HepG2 (cell line): ENCODE measurements at regions not wholly inside any gene's neighbourhood (a gene's known extent, or its start where the extent isn't known, plus 50 kb on each side); places are given as distances from the start of the nearest gene placed in this dataset.

Experiments
- ATAC-seq: fragments of 200-7000 bp; cut with Tn5 transposase; 3 replicates; pipeline ENCODE4 v1.9.1; 2020; ENCODE audit warnings: mild to moderate bottlenecking, moderate library complexity
- BruUV-seq: library from RNA; stranded (reverse); fragments of 400-500 nt; replicated peaks from 2 replicates; lab custom pipeline; 2021; lab: Mats Ljungman, UMichigan
- CTCF ChIA-PET: fragments of 300-600 bp; formaldehyde crosslinking; extraction: SDS; loops from one replicate; lab custom pipeline; 2021; ENCODE audit warnings: low total read pairs, inconsistent platforms, low intra/inter-chr PET ratio; lab: Yijun Ruan, JAX
- POLR2A ChIA-PET: fragments of 350-600 bp; sonication (Branson Sonifier 250); formaldehyde crosslinking; loops from one replicate; lab custom pipeline; 2020; ENCODE audit warnings: antibody characterized with exemption, inconsistent platforms; lab: Yijun Ruan, JAX
- DNase-seq: peaks from one replicate; pipeline ENCODE4 v3.0.0-alpha.2; 2015; ENCODE audit warnings: low spot score
- FAIRE-seq: peaks from 3 replicates; lab custom pipeline; 2011; peaks lifted over from hg19 to GRCh38; lab: Jason Lieb, UNC
- H2AFZ ChIP-seq: one replicate; pipeline ENCODE4 v1.6.1; 2011; ENCODE audit warnings: low read length, inconsistent platforms
- H3K27ac ChIP-seq: fragments of 300-600 bp; 3 replicates; pipeline ENCODE4 v1.8.0; 2011; ENCODE audit warnings: mixed run types, mild to moderate bottlenecking, mixed read lengths, low read length, inconsistent platforms; ENCODE audit not compliant: insufficient read depth; ENCODE audit errors: extremely low read length
- H3K27me3 ChIP-seq, 2 experiments: fragments of 200-600 bp in 1 of 2; 2 replicates in 1 of 2; 3 replicates in 1 of 2; pipeline versions ENCODE4 v1.6.0 to v1.8.0; 2011; ENCODE audit warnings: low read length in 2 of 2, mild to moderate bottlenecking in 2 of 2, moderate library complexity in 2 of 2, inconsistent platforms in 1 of 2; ENCODE audit not compliant: insufficient read depth in 2 of 2, control insufficient read depth in 1 of 2
- H3K36me3 ChIP-seq, 2 experiments: fragments of 200-600 bp in 1 of 2; replicated peaks in 1 of 2; 2 replicates in 1 of 2; 3 replicates in 1 of 2; pipeline versions ENCODE4 v1.5.1 to v1.8.0; 2011; ENCODE audit warnings: low read length in 2 of 2, inconsistent platforms in 1 of 2; ENCODE audit not compliant: insufficient read depth in 2 of 2, control insufficient read depth in 1 of 2
- H3K4me1 ChIP-seq: 2 replicates; pipeline ENCODE4 v1.5.1; 2012; ENCODE audit warnings: low read length, inconsistent platforms; ENCODE audit not compliant: insufficient read depth
- H3K4me2 ChIP-seq: 2 replicates; pipeline ENCODE4 v1.6.0; 2011; ENCODE audit warnings: low read depth, low read length, inconsistent platforms
- H3K4me3 ChIP-seq, 3 experiments: fragments of 200-600 bp in 1 of 3; sonication (generic), shearing (Covaris generic) in 1 of 3; replicated peaks in 1 of 3; 2 replicates each; pipeline ENCODE4 v1.5.1; 2011 to 2016; ENCODE audit warnings: low read length in 3 of 3, inconsistent platforms in 2 of 3, low read depth in 2 of 3, mild to moderate bottlenecking in 2 of 3, control low read depth in 1 of 3, mixed read lengths in 1 of 3; ENCODE audit not compliant: insufficient read depth in 1 of 3
- H3K79me2 ChIP-seq: one replicate; pipeline ENCODE4 v1.6.1; 2011; ENCODE audit warnings: low read length, inconsistent platforms; ENCODE audit not compliant: insufficient read depth
- H3K9ac ChIP-seq: 2 replicates; pipeline ENCODE4 v1.6.0; 2011; ENCODE audit warnings: mild to moderate bottlenecking, low read depth, low read length, inconsistent platforms; ENCODE audit not compliant: insufficient read depth
- H3K9me3 ChIP-seq: 2 replicates; pipeline ENCODE4 v1.5.1; 2012; ENCODE audit warnings: mild to moderate bottlenecking, low read length
- H4K20me1 ChIP-seq: 2 replicates; pipeline ENCODE4 v1.6.0; 2011; ENCODE audit warnings: inconsistent platforms, mild to moderate bottlenecking, low read length, moderate library complexity; ENCODE audit not compliant: insufficient read depth
- CREB1 ChIP-seq, 2 experiments: fragments of 450-650 bp in 1 of 2; IDR thresholded peaks; 2 replicates each; pipeline ENCODE4 v1.6.1; 2016 to 2017; ENCODE audit warnings: control low read depth in 1 of 2, mild to moderate bottlenecking in 1 of 2, missing compliant biosample characterization in 1 of 2, missing genetic modification characterization in 1 of 2
- FIP1L1 ChIP-seq: fragments of 200-400 bp; formaldehyde crosslinking; IDR thresholded peaks from 2 replicates; pipeline ENCODE4 v1.6.1; 2018; ENCODE audit warnings: low read depth, mild to moderate bottlenecking, low read length, moderate library complexity, borderline replicate concordance; ENCODE audit not compliant: insufficient read depth
- GABPA ChIP-seq, 2 experiments: IDR thresholded peaks; 2 replicates each; pipeline ENCODE4 v1.6.1; 2011 to 2016; ENCODE audit warnings: low read depth in 2 of 2, low read length in 1 of 2, missing biosample characterization in 1 of 2, missing genetic modification characterization in 1 of 2
- RAD21 ChIP-seq: fragments of 450-650 bp; formaldehyde crosslinking; IDR thresholded peaks from 2 replicates; pipeline ENCODE4 v1.5.0; 2020; ENCODE audit warnings: mild to moderate bottlenecking
- REPIN1 ChIP-seq: sonication (generic); formaldehyde crosslinking; IDR thresholded peaks from 2 replicates; pipeline ENCODE4 v1.8.0; 2022; ENCODE audit warnings: missing genetic modification reagents, low read depth, mild to moderate bottlenecking, borderline replicate concordance
- SP5 ChIP-seq: IDR thresholded peaks from 2 replicates; pipeline ENCODE4 v1.6.1; 2016; ENCODE audit warnings: low read depth, borderline replicate concordance
- WGBS: methylation state at CpG from one replicate; pipeline ENCODE4 v1.1.6; 2017; ENCODE audit warnings: low lambda C conversion rate; 5-methylcytosine and 5-hydroxymethylcytosine counted together
- in situ Hi-C: cut with HindIII; loops from 2 replicates; pipeline ENCODE4 v1.10.0; 2017; ENCODE audit warnings: low pct_unique_long_range_greater_than_20kb; ENCODE audit not compliant: extremely low pct_ligation_motif_present
- intact Hi-C: fragments of 100-400 bp; cut with micrococcal nuclease; formaldehyde crosslinking; loops from one replicate; pipeline ENCODE4 v1.10.0; 2022; ENCODE audit not compliant: unreplicated experiment
- TF ChIP-seq, protein P1 (sequence below): sonication (generic); formaldehyde crosslinking; IDR thresholded peaks from 2 replicates; pipeline ENCODE4 v1.5.0; 2020; ENCODE audit warnings: missing genetic modification reagents
- TF ChIP-seq, protein P2 (sequence below): sonication (generic); formaldehyde crosslinking; IDR thresholded peaks from 2 replicates; pipeline ENCODE4 v1.9.0; 2021; ENCODE audit warnings: missing genetic modification reagents, borderline replicate concordance
- TF ChIP-seq, protein P3 (sequence below): IDR thresholded peaks from 2 replicates; pipeline ENCODE4 v1.6.1; 2016
- TF ChIP-seq, protein P4 (sequence below): sonication (generic); formaldehyde crosslinking; conservative IDR thresholded peaks from 2 replicates; pipeline ENCODE4 v1.4.0; 2020; ENCODE audit warnings: mild to moderate bottlenecking, missing genetic modification reagents, moderate library complexity

DNA sequence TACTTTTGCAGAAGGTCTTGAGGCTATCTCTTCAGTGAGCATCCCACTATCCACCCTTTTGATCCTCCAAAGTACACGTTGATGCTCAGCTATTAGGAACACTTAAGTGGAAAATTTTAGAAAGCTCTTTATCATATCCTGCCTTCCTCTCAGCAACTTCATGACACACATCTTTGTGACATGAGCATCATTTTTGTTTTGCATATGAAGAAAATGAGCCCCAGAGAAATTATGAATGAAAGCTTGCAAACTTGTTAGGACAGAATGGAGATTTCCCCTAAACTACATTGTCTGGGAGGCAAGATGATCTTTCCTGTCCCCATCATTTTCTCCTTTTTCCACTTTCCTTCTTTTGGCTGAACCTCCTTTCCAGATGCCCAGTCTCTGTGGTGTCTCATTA lies 239.4 kb upstream of the PIK3R1 start:
- BruUV-seq: no TSS peak
- no peak for ATAC-seq
- Histone ChIP-seq H3K4me1 (peaks cover 13% of the 10 kb centered on the region), H3K4me3 (no peak overlapping the region), H3K4me2 (no peak overlapping the region), H3K27me3 (no peaks in the 10 kb centered on the region), H3K27ac (no peak overlapping the region), H3K9me3 (no peaks in the 10 kb centered on the region), H3K79me2 (no peaks in the 10 kb centered on the region), H4K20me1 (no peaks in the 10 kb centered on the region), H3K36me3 (no peaks in the 10 kb centered on the region), H3K9ac (no peak overlapping the region), H2AFZ (no peak overlapping the region)
- POLR2A ChIA-PET: no interaction called here
- DNase-seq: no peak
- TF ChIP-seq FIP1L1: no peak
- intact Hi-C loops: no loop called here
- CTCF ChIA-PET: no interaction called here
- 36% methylated on average over 1 of the region's 1 CpG for WGBS
- in situ Hi-C loops: no loop called here
- no peak for FAIRE-seq

DNA sequence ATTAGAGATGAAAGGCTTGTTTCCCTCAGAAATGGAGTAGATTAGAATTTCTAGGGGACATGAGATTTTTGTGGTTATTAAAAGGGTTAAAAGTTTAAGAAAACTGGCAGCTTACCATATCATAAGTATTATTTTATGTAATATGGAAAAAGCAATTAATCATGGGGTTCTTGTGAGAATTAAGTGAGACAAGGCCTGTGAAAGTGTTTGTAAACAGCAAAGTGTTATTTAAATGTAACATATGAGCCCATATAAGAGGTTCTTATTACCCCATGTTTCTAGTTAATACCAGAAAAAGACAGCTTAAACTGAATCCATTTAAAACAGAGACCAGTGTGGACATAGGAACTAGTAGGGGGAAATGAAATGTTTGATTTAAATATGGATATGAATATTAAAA lies 241.1 kb upstream of the PIK3R1 start:
- POLR2A ChIA-PET: no interaction called here
- Histone ChIP-seq H2AFZ (no peak overlapping the region), H4K20me1 (no peaks in the 10 kb centered on the region), H3K9ac (no peak overlapping the region), H3K79me2 (no peaks in the 10 kb centered on the region), H3K27me3 (no peaks in the 10 kb centered on the region), H3K4me1 (peaks cover 17% of the 10 kb centered on the region), H3K9me3 (no peaks in the 10 kb centered on the region), H3K4me3 (no peak overlapping the region), H3K4me2 (no peak overlapping the region), H3K27ac (no peak overlapping the region), H3K36me3 (no peaks in the 10 kb centered on the region)
- no peak for ATAC-seq
- no peak for FAIRE-seq
- CTCF ChIA-PET: no interaction called here
- no peak for DNase-seq
- intact Hi-C loops (no loop called here), in situ Hi-C loops (no loop called here)
- no TSS peak for BruUV-seq
- TF ChIP-seq, protein P1, sequence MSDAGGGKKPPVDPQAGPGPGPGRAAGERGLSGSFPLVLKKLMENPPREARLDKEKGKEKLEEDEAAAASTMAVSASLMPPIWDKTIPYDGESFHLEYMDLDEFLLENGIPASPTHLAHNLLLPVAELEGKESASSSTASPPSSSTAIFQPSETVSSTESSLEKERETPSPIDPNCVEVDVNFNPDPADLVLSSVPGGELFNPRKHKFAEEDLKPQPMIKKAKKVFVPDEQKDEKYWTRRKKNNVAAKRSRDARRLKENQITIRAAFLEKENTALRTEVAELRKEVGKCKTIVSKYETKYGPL (CRISPR knock-in tag): no peak
- TF ChIP-seq, protein P2, sequence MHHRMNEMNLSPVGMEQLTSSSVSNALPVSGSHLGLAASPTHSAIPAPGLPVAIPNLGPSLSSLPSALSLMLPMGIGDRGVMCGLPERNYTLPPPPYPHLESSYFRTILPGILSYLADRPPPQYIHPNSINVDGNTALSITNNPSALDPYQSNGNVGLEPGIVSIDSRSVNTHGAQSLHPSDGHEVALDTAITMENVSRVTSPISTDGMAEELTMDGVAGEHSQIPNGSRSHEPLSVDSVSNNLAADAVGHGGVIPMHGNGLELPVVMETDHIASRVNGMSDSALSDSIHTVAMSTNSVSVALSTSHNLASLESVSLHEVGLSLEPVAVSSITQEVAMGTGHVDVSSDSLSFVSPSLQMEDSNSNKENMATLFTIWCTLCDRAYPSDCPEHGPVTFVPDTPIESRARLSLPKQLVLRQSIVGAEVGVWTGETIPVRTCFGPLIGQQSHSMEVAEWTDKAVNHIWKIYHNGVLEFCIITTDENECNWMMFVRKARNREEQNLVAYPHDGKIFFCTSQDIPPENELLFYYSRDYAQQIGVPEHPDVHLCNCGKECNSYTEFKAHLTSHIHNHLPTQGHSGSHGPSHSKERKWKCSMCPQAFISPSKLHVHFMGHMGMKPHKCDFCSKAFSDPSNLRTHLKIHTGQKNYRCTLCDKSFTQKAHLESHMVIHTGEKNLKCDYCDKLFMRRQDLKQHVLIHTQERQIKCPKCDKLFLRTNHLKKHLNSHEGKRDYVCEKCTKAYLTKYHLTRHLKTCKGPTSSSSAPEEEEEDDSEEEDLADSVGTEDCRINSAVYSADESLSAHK (CRISPR knock-in tag): no peak
- no peak for TF ChIP-seq RAD21 (CRISPR knock-in tag)
- TF ChIP-seq, protein P3, sequence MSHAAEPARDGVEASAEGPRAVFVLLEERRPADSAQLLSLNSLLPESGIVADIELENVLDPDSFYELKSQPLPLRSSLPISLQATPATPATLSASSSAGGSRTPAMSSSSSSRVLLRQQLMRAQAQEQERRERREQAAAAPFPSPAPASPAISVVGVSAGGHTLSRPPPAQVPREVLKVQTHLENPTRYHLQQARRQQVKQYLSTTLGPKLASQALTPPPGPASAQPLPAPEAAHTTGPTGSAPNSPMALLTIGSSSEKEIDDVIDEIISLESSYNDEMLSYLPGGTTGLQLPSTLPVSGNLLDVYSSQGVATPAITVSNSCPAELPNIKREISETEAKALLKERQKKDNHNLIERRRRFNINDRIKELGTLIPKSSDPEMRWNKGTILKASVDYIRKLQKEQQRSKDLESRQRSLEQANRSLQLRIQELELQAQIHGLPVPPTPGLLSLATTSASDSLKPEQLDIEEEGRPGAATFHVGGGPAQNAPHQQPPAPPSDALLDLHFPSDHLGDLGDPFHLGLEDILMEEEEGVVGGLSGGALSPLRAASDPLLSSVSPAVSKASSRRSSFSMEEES (CRISPR knock-in tag): no peak
- TF ChIP-seq, protein P4, sequence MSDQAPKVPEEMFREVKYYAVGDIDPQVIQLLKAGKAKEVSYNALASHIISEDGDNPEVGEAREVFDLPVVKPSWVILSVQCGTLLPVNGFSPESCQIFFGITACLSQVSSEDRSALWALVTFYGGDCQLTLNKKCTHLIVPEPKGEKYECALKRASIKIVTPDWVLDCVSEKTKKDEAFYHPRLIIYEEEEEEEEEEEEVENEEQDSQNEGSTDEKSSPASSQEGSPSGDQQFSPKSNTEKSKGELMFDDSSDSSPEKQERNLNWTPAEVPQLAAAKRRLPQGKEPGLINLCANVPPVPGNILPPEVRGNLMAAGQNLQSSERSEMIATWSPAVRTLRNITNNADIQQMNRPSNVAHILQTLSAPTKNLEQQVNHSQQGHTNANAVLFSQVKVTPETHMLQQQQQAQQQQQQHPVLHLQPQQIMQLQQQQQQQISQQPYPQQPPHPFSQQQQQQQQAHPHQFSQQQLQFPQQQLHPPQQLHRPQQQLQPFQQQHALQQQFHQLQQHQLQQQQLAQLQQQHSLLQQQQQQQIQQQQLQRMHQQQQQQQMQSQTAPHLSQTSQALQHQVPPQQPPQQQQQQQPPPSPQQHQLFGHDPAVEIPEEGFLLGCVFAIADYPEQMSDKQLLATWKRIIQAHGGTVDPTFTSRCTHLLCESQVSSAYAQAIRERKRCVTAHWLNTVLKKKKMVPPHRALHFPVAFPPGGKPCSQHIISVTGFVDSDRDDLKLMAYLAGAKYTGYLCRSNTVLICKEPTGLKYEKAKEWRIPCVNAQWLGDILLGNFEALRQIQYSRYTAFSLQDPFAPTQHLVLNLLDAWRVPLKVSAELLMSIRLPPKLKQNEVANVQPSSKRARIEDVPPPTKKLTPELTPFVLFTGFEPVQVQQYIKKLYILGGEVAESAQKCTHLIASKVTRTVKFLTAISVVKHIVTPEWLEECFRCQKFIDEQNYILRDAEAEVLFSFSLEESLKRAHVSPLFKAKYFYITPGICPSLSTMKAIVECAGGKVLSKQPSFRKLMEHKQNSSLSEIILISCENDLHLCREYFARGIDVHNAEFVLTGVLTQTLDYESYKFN: no peak
- TF ChIP-seq SP5 (CRISPR knock-in tag): no peak
- no peak for TF ChIP-seq CREB1 (IDR thresholded peaks at IDR 0.05)
- no peak for TF ChIP-seq CREB1 (CRISPR knock-in tag; IDR thresholded peaks at IDR 0.05)
- no peak for TF ChIP-seq REPIN1
- TF ChIP-seq GABPA (IDR thresholded peaks at IDR 0.05; ENCODE audit: low read depth, low read length): no peak
- no peak for TF ChIP-seq GABPA (CRISPR knock-in tag; IDR thresholded peaks at IDR 0.05; ENCODE audit: low read depth)
